Smooth muscle cell (in vitro differentiated cells): ENCODE measurements at regions not wholly inside any gene's neighbourhood (a gene's known extent, or its start where the extent isn't known, plus 50 kb on each side); places are given as distances from the start of the nearest gene placed in this dataset.
A peak's percentile ranks its signal among the peaks of the same experiment; 100 is the strongest.

ENCODE experiments used
- DNase-seq: peaks from one replicate; lab custom pipeline; 2025; ENCODE audit not compliant: unreplicated experiment; lab: John Stamatoyannopoulos, UW
- H2AFZ ChIP-seq: fragments of 200-600 bp; sonication (generic); 2 replicates; pipeline ENCODE4 v1.6.0; 2016; ENCODE audit warnings: antibody characterized with exemption, low read depth, mild to moderate bottlenecking
- H3F3A ChIP-seq: fragments of 200-600 bp; sonication (generic); 2 replicates; pipeline ENCODE4 v1.6.0; 2017; ENCODE audit warnings: antibody characterized with exemption, low read depth
- H3K27ac ChIP-seq: fragments of 200-600 bp; sonication (generic); 2 replicates; pipeline ENCODE4 v1.5.1; 2016; ENCODE audit warnings: low read depth, mild to moderate bottlenecking
- H3K27me3 ChIP-seq: fragments of 200-600 bp; sonication (generic); 2 replicates; pipeline ENCODE4 v1.6.1; 2016; ENCODE audit warnings: low read depth, mild to moderate bottlenecking
- H3K36me3 ChIP-seq: fragments of 200-600 bp; sonication (generic); 2 replicates; pipeline ENCODE4 v1.5.1; 2016; ENCODE audit warnings: low read depth
- H3K4me1 ChIP-seq: fragments of 200-600 bp; sonication (generic); 2 replicates; pipeline ENCODE4 v1.5.1; 2016; ENCODE audit warnings: low read depth
- H3K4me2 ChIP-seq: fragments of 200-600 bp; sonication (generic); 2 replicates; pipeline ENCODE4 v1.6.0; 2016; ENCODE audit warnings: mild to moderate bottlenecking
- H3K4me3 ChIP-seq: fragments of 200-600 bp; sonication (generic); 2 replicates; pipeline ENCODE4 v1.5.1; 2016; ENCODE audit warnings: mild to moderate bottlenecking
- H3K79me2 ChIP-seq: fragments of 200-600 bp; sonication (generic); 2 replicates; pipeline ENCODE4 v1.6.0; 2016; ENCODE audit warnings: low read depth, mild to moderate bottlenecking
- H3K9ac ChIP-seq: fragments of 200-600 bp; sonication (generic); 2 replicates; pipeline ENCODE4 v1.6.0; 2016; ENCODE audit warnings: low read depth
- H3K9me3 ChIP-seq: fragments of 200-600 bp; sonication (generic); replicated peaks from 2 replicates; pipeline ENCODE4 v1.5.1; 2016; ENCODE audit warnings: low read depth
- H4K20me1 ChIP-seq: fragments of 200-600 bp; sonication (generic); 2 replicates; pipeline ENCODE4 v1.6.0; 2016; ENCODE audit warnings: low read depth
- WGBS: methylation state at CpG from one replicate; pipeline ENCODE4 v1.1.7; 2016; ENCODE audit warnings: low lambda C conversion rate; 5-methylcytosine and 5-hydroxymethylcytosine counted together
- TF ChIP-seq, protein P1 (sequence below): fragments of 200-600 bp; sonication (generic); IDR thresholded peaks from 2 replicates; pipeline ENCODE4 v1.5.1; 2017; ENCODE audit warnings: borderline replicate concordance, mild to moderate bottlenecking, antibody characterized with exemption; ENCODE audit not compliant: insufficient read depth, poor library complexity, severe bottlenecking

DNA sequence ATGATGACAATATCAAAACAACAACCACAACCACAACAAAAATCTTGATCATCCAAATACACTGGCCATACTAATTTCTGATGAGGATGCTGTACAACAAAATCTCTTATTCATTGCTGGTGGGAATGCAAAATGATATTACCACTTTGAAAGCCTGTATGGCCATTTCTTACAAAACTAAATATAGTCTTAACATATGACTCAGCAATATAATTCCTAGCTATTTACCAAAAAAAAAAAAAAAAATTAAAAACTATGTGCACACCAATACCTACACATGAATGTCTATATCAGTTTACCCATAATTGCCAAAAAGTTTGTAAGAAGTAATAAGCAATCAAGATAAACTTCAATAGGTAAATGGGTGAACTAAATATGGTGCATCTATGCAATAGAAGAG lies 1379.7 kb downstream of the CDH11 start:
- H3K4me1 ChIP-seq, result no peaks in the 10 kb centered on the region
- no peak overlapping the region for H3K27ac ChIP-seq
- no peaks in the 10 kb centered on the region for H3F3A ChIP-seq
- H3K79me2 ChIP-seq, result no peaks in the 10 kb centered on the region
- H3K36me3 ChIP-seq, result no peaks in the 10 kb centered on the region
- H3K9me3 ChIP-seq, result no peaks in the 10 kb centered on the region
- TF ChIP-seq, protein P1, sequence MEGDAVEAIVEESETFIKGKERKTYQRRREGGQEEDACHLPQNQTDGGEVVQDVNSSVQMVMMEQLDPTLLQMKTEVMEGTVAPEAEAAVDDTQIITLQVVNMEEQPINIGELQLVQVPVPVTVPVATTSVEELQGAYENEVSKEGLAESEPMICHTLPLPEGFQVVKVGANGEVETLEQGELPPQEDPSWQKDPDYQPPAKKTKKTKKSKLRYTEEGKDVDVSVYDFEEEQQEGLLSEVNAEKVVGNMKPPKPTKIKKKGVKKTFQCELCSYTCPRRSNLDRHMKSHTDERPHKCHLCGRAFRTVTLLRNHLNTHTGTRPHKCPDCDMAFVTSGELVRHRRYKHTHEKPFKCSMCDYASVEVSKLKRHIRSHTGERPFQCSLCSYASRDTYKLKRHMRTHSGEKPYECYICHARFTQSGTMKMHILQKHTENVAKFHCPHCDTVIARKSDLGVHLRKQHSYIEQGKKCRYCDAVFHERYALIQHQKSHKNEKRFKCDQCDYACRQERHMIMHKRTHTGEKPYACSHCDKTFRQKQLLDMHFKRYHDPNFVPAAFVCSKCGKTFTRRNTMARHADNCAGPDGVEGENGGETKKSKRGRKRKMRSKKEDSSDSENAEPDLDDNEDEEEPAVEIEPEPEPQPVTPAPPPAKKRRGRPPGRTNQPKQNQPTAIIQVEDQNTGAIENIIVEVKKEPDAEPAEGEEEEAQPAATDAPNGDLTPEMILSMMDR, result no peak
- no peaks in the 10 kb centered on the region for H4K20me1 ChIP-seq
- H3K4me3 ChIP-seq, result no peak overlapping the region
- H3K27me3 ChIP-seq, result no peaks in the 10 kb centered on the region
- no peak overlapping the region for H2AFZ ChIP-seq
- H3K9ac ChIP-seq, result no peak overlapping the region
- no peak for DNase-seq
- H3K4me2 ChIP-seq, result no peak overlapping the region

DNA sequence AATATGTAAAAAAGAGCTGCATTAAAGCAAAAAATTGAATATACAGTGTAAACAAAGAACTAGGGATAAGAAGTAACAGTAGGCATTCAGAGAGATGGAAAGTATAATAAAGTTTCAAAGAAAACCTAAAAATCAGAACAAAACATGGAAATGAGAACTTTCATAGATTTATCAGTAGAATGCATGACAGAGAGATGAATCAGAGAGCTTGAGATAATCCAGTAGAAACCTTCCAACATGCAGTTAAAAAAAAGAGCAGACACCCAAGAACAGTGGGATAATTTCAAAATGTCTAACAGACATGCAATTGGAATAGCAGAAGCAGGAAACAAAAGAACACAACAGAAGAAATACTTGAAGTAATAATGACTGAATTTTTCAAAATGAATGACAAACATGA lies 1384.2 kb downstream of the CDH11 start:
- TF ChIP-seq, protein P1, result no peak
- no peaks in the 10 kb centered on the region for H3F3A ChIP-seq
- H3K4me1 ChIP-seq, result no peaks in the 10 kb centered on the region
- no peak overlapping the region for H3K4me3 ChIP-seq
- no peaks in the 10 kb centered on the region for H3K36me3 ChIP-seq
- no peaks in the 10 kb centered on the region for H3K79me2 ChIP-seq
- H3K4me2 ChIP-seq, result peak overlapping the region; percentile 42
- no peaks in the 10 kb centered on the region for H3K27me3 ChIP-seq
- H3K9me3 ChIP-seq, result no peaks in the 10 kb centered on the region
- no peaks in the 10 kb centered on the region for H4K20me1 ChIP-seq
- DNase-seq, result no peak
- H3K27ac ChIP-seq, result peak overlapping the region; percentile 11
- peak overlapping the region; percentile 2 for H2AFZ ChIP-seq
- H3K9ac ChIP-seq, result no peak overlapping the region

DNA sequence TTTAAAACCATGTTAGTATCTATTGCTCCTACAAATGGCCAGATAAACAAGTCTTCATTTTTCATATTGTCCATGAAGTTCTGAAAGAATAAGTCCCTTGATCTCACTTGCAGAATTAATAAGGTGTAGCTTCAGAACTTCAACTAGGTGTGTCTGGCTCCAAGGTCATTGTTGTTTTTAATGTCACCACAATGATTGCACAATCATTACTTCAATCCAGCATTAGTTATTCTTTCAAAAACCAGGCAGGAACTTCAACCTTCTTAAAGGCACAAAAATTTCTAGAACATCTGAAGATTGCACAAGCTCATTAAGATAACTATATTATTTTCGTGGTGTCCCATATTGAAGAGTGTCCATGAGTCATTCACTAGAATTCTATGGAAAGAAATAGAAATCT lies 1386.4 kb downstream of the CDH11 start:
- H3F3A ChIP-seq, result no peaks in the 10 kb centered on the region
- no peaks in the 10 kb centered on the region for H3K4me1 ChIP-seq
- no peak overlapping the region for H3K9ac ChIP-seq
- H3K36me3 ChIP-seq, result no peaks in the 10 kb centered on the region
- TF ChIP-seq, protein P1, result no peak
- no peak overlapping the region for H2AFZ ChIP-seq
- no peaks in the 10 kb centered on the region for H3K27me3 ChIP-seq
- no peaks in the 10 kb centered on the region for H3K79me2 ChIP-seq
- no peak overlapping the region for H3K4me3 ChIP-seq
- DNase-seq, result no peak
- no peak overlapping the region for H3K4me2 ChIP-seq
- H4K20me1 ChIP-seq, result no peaks in the 10 kb centered on the region
- no peaks in the 10 kb centered on the region for H3K9me3 ChIP-seq
- H3K27ac ChIP-seq, result no peak overlapping the region
- 46% methylated on average over 1 of the region's 1 CpG for WGBS

DNA sequence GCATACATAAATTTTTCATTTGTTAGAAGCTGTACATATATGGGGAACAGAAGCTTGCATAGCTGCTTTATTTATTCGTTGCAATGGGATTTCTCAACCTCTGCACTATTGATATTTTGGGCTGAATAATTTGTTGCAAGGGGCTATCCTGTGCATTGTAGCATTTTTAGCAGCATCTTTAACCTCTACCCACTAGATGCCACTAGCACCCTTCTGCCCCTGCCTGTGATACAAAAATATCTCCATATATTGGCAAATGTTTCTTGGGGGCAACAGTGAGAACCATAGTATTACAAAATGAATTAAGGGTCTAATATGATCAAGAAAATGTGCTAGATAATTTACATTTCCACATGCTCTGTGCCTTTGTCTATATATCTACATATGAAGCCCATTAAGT lies 1401.0 kb downstream of the CDH11 start:
- Histone ChIP-seq H3K27ac (no peak overlapping the region), H3K4me1 (no peaks in the 10 kb centered on the region), H3K9me3 (no peaks in the 10 kb centered on the region), H3K4me2 (no peak overlapping the region), H3K27me3 (no peaks in the 10 kb centered on the region), H3K36me3 (no peaks in the 10 kb centered on the region), H3K9ac (no peak overlapping the region), H4K20me1 (no peaks in the 10 kb centered on the region), H3K4me3 (no peak overlapping the region), H3F3A (no peaks in the 10 kb centered on the region), H3K79me2 (no peaks in the 10 kb centered on the region), H2AFZ (no peak overlapping the region)
- TF ChIP-seq, protein P1, result peak; percentile 35
- 80% methylated on average over 1 of the region's 1 CpG for WGBS
- DNase-seq, result no peak
